Esophagus muscularis mucosa (tissue), 4 donors: ENCODE measurements at regions not wholly inside any gene's neighbourhood (a gene's known extent, or its start where the extent isn't known, plus 50 kb on each side); places are given as distances from the start of the nearest gene placed in this dataset.

Source experiments
- DNase-seq: peaks from one replicate; pipeline ENCODE4 v3.0.0-alpha.2; 2017; ENCODE audit errors: extremely low spot score
- H3K27ac ChIP-seq, 4 donors: fragments of 200-600 bp; sonication (generic); replicated peaks in 1 of 4; 1 replicate in 3 of 4; 2 replicates in 1 of 4; pipeline ENCODE4 v1.5.1; 2016 to 2019; ENCODE audit warnings: mild to moderate bottlenecking in 1 of 4
- H3K27me3 ChIP-seq, 4 donors: fragments of 200-600 bp; sonication (generic); one replicate each; pipeline versions ENCODE4 v1.5.1 to v1.6.0; 2016 to 2019
- H3K36me3 ChIP-seq, 4 donors: fragments of 200-600 bp; sonication (generic); one replicate each; pipeline ENCODE4 v1.5.1; 2016 to 2019
- H3K4me1 ChIP-seq, 4 donors: fragments of 200-600 bp; sonication (generic); one replicate each; pipeline ENCODE4 v1.5.1; 2016 to 2019
- H3K4me3 ChIP-seq, 4 donors: fragments of 200-600 bp; sonication (generic); 1 replicate in 2 of 4; 2 replicates in 2 of 4; pipeline ENCODE4 v1.5.1; 2016 to 2019; ENCODE audit warnings: mild to moderate bottlenecking in 4 of 4, moderate library complexity in 1 of 4
- H3K9me3 ChIP-seq, 4 donors: fragments of 200-600 bp; sonication (generic); 1 replicate in 3 of 4; 2 replicates in 1 of 4; pipeline ENCODE4 v1.5.1; 2016 to 2019
- EP300 ChIP-seq: sonication (generic); formaldehyde crosslinking; IDR thresholded peaks from one replicate; pipeline ENCODE4 v1.6.1; 2017; ENCODE audit warnings: antibody characterized with exemption
- POLR2A ChIP-seq: fragments of 450-650 bp; IDR thresholded peaks from one replicate; pipeline ENCODE4 v1.6.1; 2017; ENCODE audit warnings: antibody characterized with exemption, moderate library complexity, mild to moderate bottlenecking, low read depth
- POLR2AphosphoS5 ChIP-seq, 2 donors: sonication (generic); formaldehyde crosslinking; IDR thresholded peaks; one replicate each; pipeline ENCODE4 v1.6.1; 2017; ENCODE audit warnings: antibody characterized with exemption in 2 of 2
- WGBS: methylation state at CpG from one replicate; pipeline ENCODE4 v1.1.5; 2018; 5-methylcytosine and 5-hydroxymethylcytosine counted together
- intact Hi-C: fragments of 100-400 bp; cut with DNase I; formaldehyde crosslinking; loops from one replicate; pipeline ENCODE4 v1.15.1; 2023
- TF ChIP-seq, protein P1 (sequence below), 3 experiments: fragments of 200-600 bp in 2 of 3; fragments of 450-650 bp in 1 of 3; sonication (generic) in 2 of 3; IDR thresholded peaks; one replicate each; pipeline ENCODE4 v1.5.1; 2017 to 2019; ENCODE audit warnings: antibody characterized with exemption in 3 of 3, mild to moderate bottlenecking in 2 of 3, moderate library complexity in 1 of 3

- Histone ChIP-seq H3K9me3 (no peaks in the 10 kb centered on the region), H3K27ac (no peak overlapping the region), H3K4me1 (no peaks in the 10 kb centered on the region), H3K36me3 (no peaks in the 10 kb centered on the region), H3K27me3 (peaks cover 0 to 3% (median 0%) of the 10 kb centered on the region in 4 donors), H3K4me3 (no peak overlapping the region)
- WGBS = 77% methylated on average over 5 of the region's 5 CpGs
- intact Hi-C loops = no loop called here
- TF ChIP-seq, protein P1, sequence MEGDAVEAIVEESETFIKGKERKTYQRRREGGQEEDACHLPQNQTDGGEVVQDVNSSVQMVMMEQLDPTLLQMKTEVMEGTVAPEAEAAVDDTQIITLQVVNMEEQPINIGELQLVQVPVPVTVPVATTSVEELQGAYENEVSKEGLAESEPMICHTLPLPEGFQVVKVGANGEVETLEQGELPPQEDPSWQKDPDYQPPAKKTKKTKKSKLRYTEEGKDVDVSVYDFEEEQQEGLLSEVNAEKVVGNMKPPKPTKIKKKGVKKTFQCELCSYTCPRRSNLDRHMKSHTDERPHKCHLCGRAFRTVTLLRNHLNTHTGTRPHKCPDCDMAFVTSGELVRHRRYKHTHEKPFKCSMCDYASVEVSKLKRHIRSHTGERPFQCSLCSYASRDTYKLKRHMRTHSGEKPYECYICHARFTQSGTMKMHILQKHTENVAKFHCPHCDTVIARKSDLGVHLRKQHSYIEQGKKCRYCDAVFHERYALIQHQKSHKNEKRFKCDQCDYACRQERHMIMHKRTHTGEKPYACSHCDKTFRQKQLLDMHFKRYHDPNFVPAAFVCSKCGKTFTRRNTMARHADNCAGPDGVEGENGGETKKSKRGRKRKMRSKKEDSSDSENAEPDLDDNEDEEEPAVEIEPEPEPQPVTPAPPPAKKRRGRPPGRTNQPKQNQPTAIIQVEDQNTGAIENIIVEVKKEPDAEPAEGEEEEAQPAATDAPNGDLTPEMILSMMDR (IDR thresholded peaks at IDR 0.05) = no peak
- no peak for TF ChIP-seq EP300
- TF ChIP-seq POLR2A = no peak
- TF ChIP-seq POLR2AphosphoS5 (IDR thresholded peaks at IDR 0.05) = no peak
- peak; percentile 10 for DNase-seq
Measured at GRCh38 chr18:77833807-77834206, 584.2 kb downstream of the GALR1 start.

DNA sequence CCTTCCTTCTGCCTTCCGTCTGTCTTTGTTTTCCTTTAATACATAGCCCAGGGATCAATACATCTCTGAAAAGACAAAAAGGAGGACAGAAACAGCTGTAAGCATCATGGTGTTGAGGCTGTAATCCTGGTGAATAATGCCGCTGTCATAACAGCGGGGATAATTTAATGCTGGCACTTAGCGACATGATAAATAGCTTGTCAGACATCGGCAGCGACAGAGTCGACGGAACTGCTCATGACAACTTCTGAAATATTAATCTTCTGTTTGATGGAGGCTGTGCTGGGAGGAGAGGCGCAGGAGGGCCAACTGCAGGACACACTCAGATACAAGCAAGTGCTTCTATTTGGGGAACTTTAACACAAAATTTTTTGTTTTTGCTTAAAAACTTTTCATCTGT, 602.2 kb downstream of the GALR1 start:
- DNase-seq = peak; percentile 14
- TF ChIP-seq, protein P1 (IDR thresholded peaks at IDR 0.05) = no peak
- no peak for TF ChIP-seq POLR2AphosphoS5 (IDR thresholded peaks at IDR 0.05)
- no peak for TF ChIP-seq POLR2A
- WGBS = 20% methylated on average over 9 of the region's 9 CpGs

DNA sequence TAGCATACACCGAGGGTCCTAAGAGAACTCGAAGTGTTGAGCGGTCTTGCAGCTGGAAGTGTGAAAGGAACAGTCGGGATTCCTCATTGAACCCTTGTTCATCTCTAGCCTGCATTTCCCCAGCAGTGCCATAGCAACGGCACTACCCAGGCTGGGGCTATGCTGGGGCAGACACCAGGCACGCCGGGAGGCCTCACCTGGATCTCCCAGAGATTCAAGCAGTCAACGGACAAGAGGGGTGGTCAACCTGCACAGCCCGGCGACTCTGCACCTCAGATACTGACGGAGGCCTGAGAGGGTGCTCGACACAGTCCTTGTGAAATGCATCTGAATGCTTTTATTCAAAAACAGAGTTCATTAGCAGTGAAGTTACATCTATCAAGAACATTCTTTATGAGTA, 604.2 kb downstream of the GALR1 start:
- intact Hi-C loops = no loop called here
- 97% methylated on average over 11 of the region's 12 CpGs for WGBS
- Histone ChIP-seq H3K9me3 (no peaks in the 10 kb centered on the region), H3K27ac (no peak overlapping the region), H3K4me3 (no peak overlapping the region), H3K27me3 (peaks cover 0 to 5% (median 0%) of the 10 kb centered on the region in 4 donors), H3K4me1 (no peaks in the 10 kb centered on the region), H3K36me3 (no peaks in the 10 kb centered on the region)
- DNase-seq = no peak
- TF ChIP-seq POLR2AphosphoS5 (IDR thresholded peaks at IDR 0.05) (no peak), EP300 (no peak), POLR2A (no peak)
- TF ChIP-seq, protein P1 (IDR thresholded peaks at IDR 0.05) = no peak

More for the DNA sequence above, 602.2 kb downstream of the GALR1 start:
- H3K4me1 ChIP-seq = no peaks in the 10 kb centered on the region
- no peaks in the 10 kb centered on the region for H3K36me3 ChIP-seq
- no peaks in the 10 kb centered on the region for H3K9me3 ChIP-seq
- no peak overlapping the region for H3K4me3 ChIP-seq
- peaks cover 0 to 5% (median 0%) of the 10 kb centered on the region in 4 donors for H3K27me3 ChIP-seq
- no peak overlapping the region for H3K27ac ChIP-seq
- intact Hi-C loops = no loop called here

GRCh38 chr18:77857678-77858655, 608.3 kb downstream of the GALR1 start:
- Histone ChIP-seq H3K9me3 (no peaks in the 10 kb centered on the region), H3K27me3 (peaks cover 0 to 8% (median 0%) of the 10 kb centered on the region in 4 donors), H3K27ac (no peak overlapping the region), H3K4me1 (no peaks in the 10 kb centered on the region), H3K36me3 (no peaks in the 10 kb centered on the region), H3K4me3 (no peak overlapping the region)
- intact Hi-C loops = no loop called here
- peak; percentile 57 for DNase-seq
- 57% methylated on average over 9 of the region's 9 CpGs for WGBS
- TF ChIP-seq EP300 (no peak), POLR2AphosphoS5 (IDR thresholded peaks at IDR 0.05) (no peak), POLR2A (no peak)
- TF ChIP-seq, protein P1 (IDR thresholded peaks at IDR 0.05) = no peak
